GM10266 (cell line): ENCODE measurements at regions not wholly inside any gene's neighbourhood (a gene's known extent, or its start where the extent isn't known, plus 50 kb on each side); places are given as distances from the start of the nearest gene placed in this dataset.

Source experiments
- DNase-seq: peaks from one replicate; pipeline ENCODE4 v3.0.0; 2012; ENCODE audit errors: extremely low spot score
- CTCF ChIP-seq: IDR thresholded peaks from 2 replicates; pipeline ENCODE4 v1.5.1; 2012; ENCODE audit warnings: mild to moderate bottlenecking, low read depth; ENCODE audit not compliant: control insufficient read depth, insufficient read depth; ENCODE audit errors: missing control alignments

GRCh38 chr6:9066726-9067125 lies 631.4 kb upstream of the SLC35B3 start:
- no peak for TF ChIP-seq CTCF
- DNase-seq = no peak

- DNase-seq = no peak
- TF ChIP-seq CTCF = no peak
These were observed 628.8 kb upstream of the SLC35B3 start for GRCh38 chr6:9064156-9064555.

- no peak for DNase-seq
These were observed 627.3 kb upstream of the SLC35B3 start for GRCh38 chr6:9062596-9062995.

GRCh38 chr6:9057937-9058336 lies 622.6 kb upstream of the SLC35B3 start:
- no peak for TF ChIP-seq CTCF
- DNase-seq = no peak

More at GRCh38 chr6:9062596-9062995, 627.3 kb upstream of the SLC35B3 start:
- TF ChIP-seq CTCF = no peak

GRCh38 chr6:9056556-9056955 lies 621.2 kb upstream of the SLC35B3 start:
- no peak for DNase-seq
- TF ChIP-seq CTCF = no peak

GRCh38 chr6:9044426-9044825 lies 609.1 kb upstream of the SLC35B3 start:
- no peak for TF ChIP-seq CTCF
- no peak for DNase-seq

- DNase-seq = no peak
- no peak for TF ChIP-seq CTCF
These were observed 605.4 kb upstream of the SLC35B3 start for GRCh38 chr6:9040718-9041117.
